ENCODE measurements at regions not wholly inside any gene's neighbourhood (a gene's known extent, or its start where the extent isn't known, plus 50 kb on each side); places are given as distances from the start of the nearest gene placed in this dataset.
A peak's percentile ranks its signal among the peaks of the same experiment; 100 is the strongest.

DNA sequence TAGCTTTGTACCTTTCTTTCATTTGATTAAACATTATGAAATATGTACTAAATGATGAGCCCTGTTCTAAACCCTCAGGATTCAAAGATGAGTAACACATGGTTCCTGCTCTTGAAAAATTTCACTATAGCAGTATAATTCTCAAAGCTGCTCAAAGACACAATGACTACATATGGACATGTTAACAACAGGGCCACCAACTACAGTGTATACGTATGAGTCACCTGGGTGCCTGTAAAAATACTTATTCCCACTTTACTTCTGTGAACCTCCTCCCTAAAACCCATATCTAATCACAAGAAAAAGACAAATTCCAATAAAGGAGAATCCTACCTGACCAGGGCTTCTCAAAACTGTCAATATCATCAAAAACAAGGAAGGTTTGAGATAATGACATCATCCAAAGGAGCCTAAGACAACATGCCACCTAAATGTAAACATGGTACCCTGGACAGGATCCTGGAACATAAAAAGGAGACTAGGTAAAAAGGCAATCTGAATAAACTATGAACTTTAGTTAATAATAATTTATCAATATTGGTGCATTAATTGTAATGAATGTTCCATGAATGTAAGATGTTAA is 84.7 kb downstream of the FAM161A start:
- POLR2A ChIA-PET, result interaction anchor here (0.9 kb wide), 1 partner anchor 119 kb away, joined by 3 read pairs; no protein-coding TSS in a partner anchor
- no TSS peak for BruUV-seq (replicated peaks)
- no peak for DNase-seq (ENCODE audit: unreplicated experiment)
- H3K36me3 Mint-ChIP-seq (ENCODE audit: insufficient read depth, unreplicated experiment), result no peaks in the 10 kb centered on the region
- H3K4me1 Mint-ChIP-seq (ENCODE audit: insufficient read depth, unreplicated experiment), result peaks cover 9% of the 10 kb centered on the region
- H3K4me3 Mint-ChIP-seq (ENCODE audit: unreplicated experiment), result no peak overlapping the region
- H3K9me3 Mint-ChIP-seq (ENCODE audit: unreplicated experiment), result no peaks in the 10 kb centered on the region
- no peak overlapping the region for H3K27ac Mint-ChIP-seq (ENCODE audit: low read depth, unreplicated experiment)
- intact Hi-C loops (cut with micrococcal nuclease), result no loop called here
- no peak for TF ChIP-seq CTCF (IDR thresholded peaks at IDR 0.05; ENCODE audit: unreplicated experiment)
- CTCF ChIA-PET, result no interaction called here
- H3K27me3 Mint-ChIP-seq (ENCODE audit: insufficient read depth, unreplicated experiment), result no peaks in the 10 kb centered on the region

DNA sequence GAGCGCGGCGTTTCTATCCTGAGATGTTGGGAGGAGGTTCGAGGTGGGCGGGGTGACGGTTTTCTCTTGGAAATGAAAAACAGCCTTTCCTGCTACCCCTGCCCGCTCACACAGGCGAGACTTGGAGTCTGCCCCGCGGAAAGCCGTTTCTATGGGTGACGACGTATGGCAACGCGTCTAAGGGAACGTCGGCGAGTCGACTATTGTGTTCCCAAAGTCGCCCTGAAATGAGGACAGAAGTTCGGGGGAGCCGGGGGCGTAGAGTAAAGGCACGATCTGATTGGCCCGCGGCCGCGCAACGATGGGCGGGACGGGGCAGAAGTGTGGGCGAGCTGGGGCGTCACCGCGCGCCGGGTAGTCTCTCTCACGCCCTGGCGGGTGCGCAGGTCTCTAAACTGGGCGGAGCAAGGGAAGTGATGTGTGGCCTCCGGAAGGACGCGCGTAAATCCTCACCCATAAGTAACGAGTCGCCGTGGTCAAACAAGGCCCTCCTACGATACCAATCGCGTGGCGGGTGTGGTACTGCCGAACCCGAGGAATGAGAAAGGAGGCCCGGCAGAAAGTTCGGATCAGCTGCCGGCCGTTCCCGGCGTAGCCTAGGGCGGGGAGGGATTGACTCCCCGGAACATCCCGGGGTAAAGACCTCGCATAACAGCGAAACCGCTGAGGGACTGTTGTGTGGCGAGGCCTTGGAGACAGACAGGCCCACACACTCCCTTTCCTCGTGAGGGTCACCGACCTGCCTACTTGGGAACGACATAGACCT is 89.6 kb downstream of the FAM161A start:
- intact Hi-C loops (cut with micrococcal nuclease), result loop anchor here (1.0 to 5.0 kb wide), 2 partner anchors 88 to 226 kb away; partner anchors contain the start of genes FAM161A and XPO1
- CTCF ChIA-PET, result interaction anchor here (0.6 to 0.8 kb wide), 4 partner anchors 11 to 1971 kb away, joined by 3 read pairs; no protein-coding TSS in a partner anchor
- H3K9me3 Mint-ChIP-seq (ENCODE audit: unreplicated experiment), result no peaks in the 10 kb centered on the region
- H3K4me1 Mint-ChIP-seq (ENCODE audit: insufficient read depth, unreplicated experiment), result peaks cover 16% of the 10 kb centered on the region
- H3K36me3 Mint-ChIP-seq (ENCODE audit: insufficient read depth, unreplicated experiment), result no peaks in the 10 kb centered on the region
- peak overlapping the region; percentile 95 for H3K4me3 Mint-ChIP-seq (ENCODE audit: unreplicated experiment)
- no TSS peak for BruUV-seq (replicated peaks)
- H3K27me3 Mint-ChIP-seq (ENCODE audit: insufficient read depth, unreplicated experiment), result no peaks in the 10 kb centered on the region
- TF ChIP-seq CTCF (IDR thresholded peaks at IDR 0.05; ENCODE audit: unreplicated experiment), result no peak
- POLR2A ChIA-PET, result interaction anchor here (0.7 to 2.7 kb wide), 23 partner anchors 8 to 1254 kb away, joined by 3 to 47 read pairs (median 4); partner anchors contain the start of genes FAM161A and XPO1
- H3K27ac Mint-ChIP-seq (ENCODE audit: low read depth, unreplicated experiment), result peak overlapping the region; percentile 100
- peak; percentile 98 for DNase-seq (ENCODE audit: unreplicated experiment)

DNA sequence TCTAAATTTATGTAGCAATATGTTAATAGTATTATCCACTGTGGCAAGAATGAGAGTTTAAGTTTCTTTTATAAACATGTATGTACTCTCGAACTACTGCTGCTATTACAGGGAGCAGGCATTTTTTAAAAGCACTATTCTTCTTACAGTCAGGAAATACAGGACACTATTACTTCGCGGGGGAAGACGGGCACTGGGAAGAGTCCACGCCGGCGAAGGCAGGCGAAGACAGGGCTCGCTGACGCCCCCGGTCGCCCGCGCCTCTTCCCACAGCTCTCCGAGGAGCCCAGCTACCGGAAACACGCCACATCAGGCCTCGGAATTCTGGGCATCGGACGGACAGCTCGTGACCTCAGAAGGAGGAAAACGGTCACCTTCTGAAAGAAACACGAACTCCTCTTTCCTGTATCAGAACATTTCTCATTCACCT is 90.2 kb downstream of the FAM161A start:
- ChIA-PET CTCF (interaction anchor here (0.6 to 0.9 kb wide), 4 partner anchors 10 to 1972 kb away, joined by 3 to 4 read pairs (median 3); no protein-coding TSS in a partner anchor), POLR2A (interaction anchor here (0.7 to 2.7 kb wide), 22 partner anchors 9 to 1254 kb away, joined by 3 to 47 read pairs (median 4); partner anchors contain the start of genes FAM161A and XPO1)
- H3K4me1 Mint-ChIP-seq (ENCODE audit: insufficient read depth, unreplicated experiment), result peaks cover 18% of the 10 kb centered on the region
- H3K4me3 Mint-ChIP-seq (ENCODE audit: unreplicated experiment), result peak overlapping the region; percentile 95
- H3K9me3 Mint-ChIP-seq (ENCODE audit: unreplicated experiment), result no peaks in the 10 kb centered on the region
- intact Hi-C loops (cut with micrococcal nuclease), result loop anchor here (1.0 to 5.0 kb wide), 3 partner anchors 69 to 225 kb away; partner anchors contain the start of genes FAM161A and XPO1
- no peaks in the 10 kb centered on the region for H3K27me3 Mint-ChIP-seq (ENCODE audit: insufficient read depth, unreplicated experiment)
- peak overlapping the region; percentile 100 for H3K27ac Mint-ChIP-seq (ENCODE audit: low read depth, unreplicated experiment)
- H3K36me3 Mint-ChIP-seq (ENCODE audit: insufficient read depth, unreplicated experiment), result no peaks in the 10 kb centered on the region
- TF ChIP-seq CTCF (IDR thresholded peaks at IDR 0.05; ENCODE audit: unreplicated experiment), result no peak
- peak; percentile 89 for DNase-seq (ENCODE audit: unreplicated experiment)
- TSS peak; percentile 90 for BruUV-seq (replicated peaks)

DNA sequence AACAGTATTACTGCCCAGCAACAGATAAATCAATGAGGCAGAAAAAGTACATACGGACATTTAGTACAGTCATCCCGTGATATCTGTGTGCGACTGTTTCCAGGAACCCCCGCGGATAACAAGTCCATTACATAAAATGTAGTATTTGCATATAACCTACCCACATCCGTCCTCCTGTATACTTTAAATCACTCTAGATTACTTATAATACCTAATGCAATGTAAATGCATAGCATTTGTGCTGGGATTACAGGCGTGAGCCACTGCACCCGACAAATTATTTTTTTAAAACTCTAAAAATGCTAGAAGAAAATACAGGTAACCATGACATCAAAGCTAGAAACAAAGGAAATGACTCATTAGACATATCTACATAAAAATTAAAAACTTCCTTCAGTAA is 91.6 kb downstream of the FAM161A start:
- H3K27me3 Mint-ChIP-seq (ENCODE audit: insufficient read depth, unreplicated experiment), result no peaks in the 10 kb centered on the region
- no peaks in the 10 kb centered on the region for H3K36me3 Mint-ChIP-seq (ENCODE audit: insufficient read depth, unreplicated experiment)
- POLR2A ChIA-PET, result interaction anchor here (2.7 kb wide), 1 partner anchor 226 kb away, joined by 47 read pairs; the partner anchor contains the start of gene XPO1
- intact Hi-C loops (cut with micrococcal nuclease), result loop anchor here (5.0 kb wide), 1 partner anchor 90 kb away; the partner anchor contains the start of gene FAM161A
- CTCF ChIA-PET, result interaction anchor here (0.6 kb wide), 1 partner anchor 16 kb away, joined by 3 read pairs; no protein-coding TSS in a partner anchor
- peak overlapping the region; percentile 95 for H3K4me3 Mint-ChIP-seq (ENCODE audit: unreplicated experiment)
- peaks cover 7% of the 10 kb centered on the region for H3K9me3 Mint-ChIP-seq (ENCODE audit: unreplicated experiment)
- H3K27ac Mint-ChIP-seq (ENCODE audit: low read depth, unreplicated experiment), result peak overlapping the region; percentile 100
- TF ChIP-seq CTCF (IDR thresholded peaks at IDR 0.05; ENCODE audit: unreplicated experiment), result no peak
- H3K4me1 Mint-ChIP-seq (ENCODE audit: insufficient read depth, unreplicated experiment), result peaks cover 18% of the 10 kb centered on the region
- DNase-seq (ENCODE audit: unreplicated experiment), result no peak
- no TSS peak for BruUV-seq (replicated peaks)

All from MCF 10A (cell line).